ENCODE measurements at regions not wholly inside any gene's neighbourhood (a gene's known extent, or its start where the extent isn't known, plus 50 kb on each side); places are given as distances from the start of the nearest gene placed in this dataset.

- no peak overlapping the region for H3K27ac ChIP-seq (ENCODE audit: low read depth, low read length, severe bottlenecking)
- WGBS, 2 experiments (ENCODE audit: insufficient coverage in 2 of 2): 81 to 86% methylated on average over 3 to 4 of the region's 5 CpGs
- H3K4me1 ChIP-seq (ENCODE audit: control insufficient read depth, insufficient read depth, low read length, poor library complexity, severe bottlenecking): peaks cover 28% of the 10 kb centered on the region
- no peaks in the 10 kb centered on the region for H3K36me3 ChIP-seq (ENCODE audit: control insufficient read depth, insufficient read depth, low read length)
- H3K4me3 ChIP-seq (ENCODE audit: extremely low read depth, insufficient read depth, low read length, poor library complexity, severe bottlenecking): no peak overlapping the region
- H3K9me3 ChIP-seq (ENCODE audit: control insufficient read depth, low read length): peaks cover 8% of the 10 kb centered on the region
Measured at GRCh38 chr12:124695861-124696260, 128.4 kb upstream of the NCOR2 start.

GRCh38 chr12:124694846-124695497 is 127.6 kb upstream of the NCOR2 start:
- Histone ChIP-seq H3K9me3 (ENCODE audit: control insufficient read depth, low read length) (peaks cover 8% of the 10 kb centered on the region), H3K27ac (ENCODE audit: low read depth, low read length, severe bottlenecking) (no peak overlapping the region), H3K4me3 (ENCODE audit: extremely low read depth, insufficient read depth, low read length, poor library complexity, severe bottlenecking) (no peak overlapping the region), H3K36me3 (ENCODE audit: control insufficient read depth, insufficient read depth, low read length) (no peaks in the 10 kb centered on the region), H3K4me1 (ENCODE audit: control insufficient read depth, insufficient read depth, low read length, poor library complexity, severe bottlenecking) (peaks cover 24% of the 10 kb centered on the region)
- 79 to 85% methylated on average over 11 to 12 of the region's 14 CpGs for WGBS, 2 experiments (ENCODE audit: insufficient coverage in 2 of 2)

DNA sequence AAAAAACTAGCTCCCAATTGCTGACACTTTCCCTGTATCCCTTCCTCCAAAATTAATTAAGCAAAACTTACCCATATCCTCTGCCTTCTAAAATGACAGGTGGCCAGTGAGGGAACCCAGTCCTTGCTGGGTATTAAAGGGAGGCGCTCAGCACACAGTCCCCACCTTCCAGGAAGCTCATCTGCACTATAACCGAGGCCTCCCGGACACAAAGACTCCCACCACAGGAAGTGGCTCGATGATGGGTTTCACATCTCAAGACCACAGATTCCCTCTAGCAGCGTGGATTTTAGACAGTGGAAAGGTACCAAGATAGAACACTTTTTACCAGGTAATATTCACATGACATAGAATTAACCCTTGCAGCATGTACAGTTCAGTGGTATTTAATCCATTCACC is 126.8 kb upstream of the NCOR2 start:
- no peak overlapping the region for H3K27ac ChIP-seq (ENCODE audit: low read depth, low read length, severe bottlenecking)
- H3K4me3 ChIP-seq (ENCODE audit: extremely low read depth, insufficient read depth, low read length, poor library complexity, severe bottlenecking): no peak overlapping the region
- WGBS, 2 experiments (ENCODE audit: insufficient coverage in 2 of 2): 70 to 83% methylated on average over 2 to 5 of the region's 5 CpGs
- H3K9me3 ChIP-seq (ENCODE audit: control insufficient read depth, low read length): peaks cover 8% of the 10 kb centered on the region
- no peaks in the 10 kb centered on the region for H3K36me3 ChIP-seq (ENCODE audit: control insufficient read depth, insufficient read depth, low read length)
- H3K4me1 ChIP-seq (ENCODE audit: control insufficient read depth, insufficient read depth, low read length, poor library complexity, severe bottlenecking): peaks cover 21% of the 10 kb centered on the region

- no peaks in the 10 kb centered on the region for H3K36me3 ChIP-seq (ENCODE audit: control insufficient read depth, insufficient read depth, low read length)
- H3K9me3 ChIP-seq (ENCODE audit: control insufficient read depth, low read length): peaks cover 8% of the 10 kb centered on the region
- H3K4me3 ChIP-seq (ENCODE audit: extremely low read depth, insufficient read depth, low read length, poor library complexity, severe bottlenecking): no peak overlapping the region
- 87 to 92% methylated on average over 12 to 17 of the region's 17 CpGs for WGBS, 2 experiments (ENCODE audit: insufficient coverage in 2 of 2)
- peaks cover 15% of the 10 kb centered on the region for H3K4me1 ChIP-seq (ENCODE audit: control insufficient read depth, insufficient read depth, low read length, poor library complexity, severe bottlenecking)
- H3K27ac ChIP-seq (ENCODE audit: low read depth, low read length, severe bottlenecking): no peak overlapping the region
Measured at GRCh38 chr12:124693111-124693723, 125.8 kb upstream of the NCOR2 start.

DNA sequence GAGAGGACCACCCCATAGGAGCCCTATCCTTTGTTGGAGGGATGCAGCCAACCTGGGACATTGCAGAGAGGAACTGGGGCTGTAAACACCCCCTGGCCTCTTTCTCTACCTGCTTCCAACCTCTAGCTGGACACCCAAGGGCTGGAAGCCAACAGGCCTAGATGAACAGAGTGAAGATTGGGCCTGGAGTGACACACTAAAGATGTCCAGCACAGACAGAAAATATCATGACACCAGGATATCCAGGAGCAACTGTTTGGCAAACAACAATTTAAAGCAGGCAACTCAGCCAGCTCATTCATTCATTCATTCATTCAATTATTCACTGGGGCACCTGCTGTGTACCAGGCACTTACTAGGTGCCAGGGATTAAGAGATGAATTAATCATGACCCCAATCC is 125.0 kb upstream of the NCOR2 start:
- Histone ChIP-seq H3K4me1 (ENCODE audit: control insufficient read depth, insufficient read depth, low read length, poor library complexity, severe bottlenecking) (peaks cover 18% of the 10 kb centered on the region), H3K36me3 (ENCODE audit: control insufficient read depth, insufficient read depth, low read length) (no peaks in the 10 kb centered on the region), H3K27ac (ENCODE audit: low read depth, low read length, severe bottlenecking) (no peak overlapping the region), H3K9me3 (ENCODE audit: control insufficient read depth, low read length) (peaks cover 8% of the 10 kb centered on the region), H3K4me3 (ENCODE audit: extremely low read depth, insufficient read depth, low read length, poor library complexity, severe bottlenecking) (no peak overlapping the region)

GRCh38 chr12:124691429-124691828 is 124.0 kb upstream of the NCOR2 start:
- Histone ChIP-seq H3K9me3 (ENCODE audit: control insufficient read depth, low read length) (peaks cover 8% of the 10 kb centered on the region), H3K4me3 (ENCODE audit: extremely low read depth, insufficient read depth, low read length, poor library complexity, severe bottlenecking) (no peak overlapping the region), H3K27ac (ENCODE audit: low read depth, low read length, severe bottlenecking) (no peak overlapping the region), H3K36me3 (ENCODE audit: control insufficient read depth, insufficient read depth, low read length) (no peaks in the 10 kb centered on the region), H3K4me1 (ENCODE audit: control insufficient read depth, insufficient read depth, low read length, poor library complexity, severe bottlenecking) (peaks cover 22% of the 10 kb centered on the region)
- WGBS, 2 experiments (ENCODE audit: insufficient coverage in 2 of 2): no CpG with 5 or more reads among the region's 1 CpG

DNA sequence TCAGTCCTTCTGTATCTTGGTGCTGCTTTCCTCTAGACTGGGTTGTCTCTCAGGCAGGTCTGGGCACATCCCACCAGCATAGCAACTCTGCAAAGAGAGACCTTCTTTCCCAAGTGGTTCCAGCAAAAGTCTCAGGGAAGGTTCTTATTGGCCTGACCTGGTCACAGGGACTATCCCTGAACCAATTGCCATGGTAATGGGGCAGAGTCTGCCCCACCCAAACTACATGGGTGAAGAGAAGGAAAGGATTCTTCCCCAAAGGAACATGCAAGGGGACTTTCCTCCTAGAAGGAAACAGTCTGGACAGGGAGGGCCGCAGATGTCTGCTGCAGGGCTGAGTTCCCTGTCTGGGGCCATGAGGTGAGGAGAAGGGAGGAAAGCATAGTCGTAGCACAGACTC is 122.2 kb upstream of the NCOR2 start:
- Histone ChIP-seq H3K9me3 (ENCODE audit: control insufficient read depth, low read length) (peaks cover 8% of the 10 kb centered on the region), H3K36me3 (ENCODE audit: control insufficient read depth, insufficient read depth, low read length) (no peaks in the 10 kb centered on the region), H3K27ac (ENCODE audit: low read depth, low read length, severe bottlenecking) (no peak overlapping the region), H3K4me1 (ENCODE audit: control insufficient read depth, insufficient read depth, low read length, poor library complexity, severe bottlenecking) (peaks cover 32% of the 10 kb centered on the region), H3K4me3 (ENCODE audit: extremely low read depth, insufficient read depth, low read length, poor library complexity, severe bottlenecking) (no peak overlapping the region)
- WGBS, 2 experiments (ENCODE audit: insufficient coverage in 2 of 2): 80 to 100% methylated on average over 1 of the region's 2 CpGs

DNA sequence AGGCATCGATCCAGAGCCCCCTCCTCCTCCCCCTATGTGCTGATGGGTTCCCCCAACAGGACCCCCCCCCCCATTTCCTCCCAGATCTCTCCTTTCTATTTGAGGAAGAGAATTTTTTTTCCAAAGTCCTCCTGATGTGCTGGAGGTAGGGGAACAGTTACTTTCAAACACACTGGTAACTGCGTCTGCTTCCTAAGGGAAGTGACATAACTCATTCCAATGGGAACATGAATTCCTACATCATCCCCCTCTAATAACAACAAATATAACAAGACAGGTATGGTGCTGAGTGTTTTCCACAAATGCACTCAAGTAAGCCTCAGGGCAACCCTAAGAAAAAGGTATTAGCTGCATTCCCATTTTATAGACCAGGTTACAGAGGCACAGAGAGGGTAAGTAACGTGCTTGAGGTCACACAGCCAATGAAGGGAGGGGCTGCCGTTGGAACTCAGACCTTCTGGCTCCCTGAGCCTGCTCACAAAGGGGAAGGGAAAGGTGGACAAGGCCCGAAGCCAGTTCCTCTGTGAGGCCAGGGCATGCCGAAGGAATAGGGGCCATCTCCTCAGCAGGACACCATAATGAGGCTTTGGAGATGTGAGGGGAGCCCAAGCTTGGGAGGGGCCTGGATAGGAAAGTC is 121.1 kb upstream of the NCOR2 start:
- H3K4me1 ChIP-seq (ENCODE audit: control insufficient read depth, insufficient read depth, low read length, poor library complexity, severe bottlenecking): peaks cover 36% of the 10 kb centered on the region
- peaks cover 8% of the 10 kb centered on the region for H3K9me3 ChIP-seq (ENCODE audit: control insufficient read depth, low read length)
- H3K36me3 ChIP-seq (ENCODE audit: control insufficient read depth, insufficient read depth, low read length): no peaks in the 10 kb centered on the region
- WGBS, 2 experiments (ENCODE audit: insufficient coverage in 2 of 2): 87 to 100% methylated on average over 4 of the region's 6 CpGs
- H3K4me3 ChIP-seq (ENCODE audit: extremely low read depth, insufficient read depth, low read length, poor library complexity, severe bottlenecking): no peak overlapping the region
- H3K27ac ChIP-seq (ENCODE audit: low read depth, low read length, severe bottlenecking): peak overlapping the region; percentile 62

GRCh38 chr12:124687917-124688316 is 120.5 kb upstream of the NCOR2 start:
- Histone ChIP-seq H3K9me3 (ENCODE audit: control insufficient read depth, low read length) (peaks cover 8% of the 10 kb centered on the region), H3K27ac (ENCODE audit: low read depth, low read length, severe bottlenecking) (peak overlapping the region; percentile 62), H3K36me3 (ENCODE audit: control insufficient read depth, insufficient read depth, low read length) (no peaks in the 10 kb centered on the region), H3K4me1 (ENCODE audit: control insufficient read depth, insufficient read depth, low read length, poor library complexity, severe bottlenecking) (peaks cover 41% of the 10 kb centered on the region), H3K4me3 (ENCODE audit: extremely low read depth, insufficient read depth, low read length, poor library complexity, severe bottlenecking) (no peak overlapping the region)
- 59 to 60% methylated on average over 5 to 9 of the region's 11 CpGs for WGBS, 2 experiments (ENCODE audit: insufficient coverage in 2 of 2)

DNA sequence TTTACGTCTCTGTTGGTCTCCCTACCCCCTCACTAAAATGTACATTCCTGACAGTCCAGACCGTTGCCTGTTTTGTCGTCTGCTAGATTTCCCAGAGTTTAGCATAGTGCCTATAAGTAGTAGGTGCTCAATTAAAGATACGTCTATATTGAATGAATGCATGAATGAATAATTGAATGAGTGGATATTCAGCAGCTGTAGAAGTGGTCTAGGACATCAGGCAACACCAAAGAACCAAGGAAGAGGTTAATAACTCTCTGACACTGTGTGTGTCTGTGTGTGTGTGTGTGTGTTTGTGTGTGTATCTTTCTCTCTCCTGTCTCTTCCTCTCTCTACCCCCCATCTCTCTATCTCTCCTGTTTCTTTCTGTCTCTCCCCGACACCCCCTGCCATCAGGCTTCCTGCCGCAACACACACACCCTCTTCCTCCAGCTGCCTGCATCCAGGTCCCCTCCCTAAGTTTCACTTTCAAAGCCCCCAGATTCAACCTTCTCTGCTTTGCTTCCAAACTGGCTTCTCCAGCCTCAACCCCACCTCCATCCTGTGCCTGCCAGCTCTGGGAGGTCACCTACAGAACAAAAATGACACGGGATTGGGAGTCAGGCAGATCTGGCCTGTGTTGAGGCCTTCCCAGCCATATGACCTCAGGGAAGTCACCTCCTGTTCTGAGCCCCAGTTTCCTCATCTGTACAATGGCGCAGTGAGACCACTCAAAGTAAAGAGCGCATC is 119.9 kb upstream of the NCOR2 start:
- WGBS, 2 experiments (ENCODE audit: insufficient coverage in 2 of 2): 84 to 92% methylated on average over 5 to 9 of the region's 9 CpGs
- no peak overlapping the region for H3K27ac ChIP-seq (ENCODE audit: low read depth, low read length, severe bottlenecking)

More for the DNA sequence above, 119.9 kb upstream of the NCOR2 start:
- H3K9me3 ChIP-seq (ENCODE audit: control insufficient read depth, low read length): peaks cover 8% of the 10 kb centered on the region
- no peak overlapping the region for H3K4me3 ChIP-seq (ENCODE audit: extremely low read depth, insufficient read depth, low read length, poor library complexity, severe bottlenecking)
- peaks cover 47% of the 10 kb centered on the region for H3K4me1 ChIP-seq (ENCODE audit: control insufficient read depth, insufficient read depth, low read length, poor library complexity, severe bottlenecking)
- H3K36me3 ChIP-seq (ENCODE audit: control insufficient read depth, insufficient read depth, low read length): no peaks in the 10 kb centered on the region
